PC-3 (cell line): ENCODE measurements at regions not wholly inside any gene's neighbourhood (a gene's known extent, or its start where the extent isn't known, plus 50 kb on each side); places are given as distances from the start of the nearest gene placed in this dataset.
"Not testable (repeated sequence)": the region's sequence is repeated elsewhere in the genome, so short reads cannot be mapped to it uniquely, and the experiment has no call there.

Experiments used
- ATAC-seq: fragments of 200-7000 bp; cut with Tn5 transposase; 2 replicates; pipeline ENCODE4 v1.9.1; 2020; ENCODE audit warnings: mild to moderate bottlenecking, moderate library complexity
- BruUV-seq: library from RNA; stranded (reverse); fragments of 400-500 nt; replicated peaks from 2 replicates; lab custom pipeline; 2021; lab: Mats Ljungman, UMichigan
- CTCF ChIA-PET: fragments of 300-600 bp; sonication (Branson Sonifier 250); formaldehyde crosslinking; loops from one replicate; lab custom pipeline; 2022; ENCODE audit warnings: antibody characterized with exemption; lab: Charles Lee
- POLR2A ChIA-PET: fragments of 300-600 bp; sonication (Branson Sonifier 250); formaldehyde crosslinking; loops from one replicate; lab custom pipeline; 2022; ENCODE audit warnings: antibody characterized with exemption; ENCODE audit not compliant: unreplicated experiment; lab: Charles Lee
- DNase-seq: peaks from one replicate; pipeline ENCODE4 v3.0.0-alpha.2; 2015
- H2AFZ ChIP-seq: fragments of 300-600 bp; sonication (generic); 2 replicates; pipeline ENCODE4 v1.6.0; 2016; ENCODE audit warnings: antibody characterized with exemption, low read length
- H3F3A ChIP-seq: fragments of 300-600 bp; sonication (generic); one replicate; pipeline ENCODE4 v1.6.0; 2017; ENCODE audit warnings: antibody characterized with exemption, low read length, control low read depth, mild to moderate bottlenecking; ENCODE audit not compliant: unreplicated experiment
- H3K27ac ChIP-seq: fragments of 300-600 bp; sonication (generic); 2 replicates; pipeline ENCODE4 v1.5.1; 2016; ENCODE audit warnings: mild to moderate bottlenecking, low read length
- H3K27me3 ChIP-seq: fragments of 300-600 bp; sonication (generic); 2 replicates; pipeline ENCODE4 v1.6.1; 2016; ENCODE audit warnings: low read length, mixed read lengths
- H3K36me3 ChIP-seq: fragments of 300-600 bp; sonication (generic); 2 replicates; pipeline ENCODE4 v1.6.1; 2016; ENCODE audit warnings: low read depth, mixed run types, low read length, mixed read lengths
- H3K4me1 ChIP-seq: fragments of 300-600 bp; sonication (generic); 2 replicates; pipeline ENCODE4 v1.5.1; 2016; ENCODE audit warnings: low read length; ENCODE audit not compliant: insufficient read depth
- H3K4me2 ChIP-seq: fragments of 300-600 bp; sonication (generic); 2 replicates; pipeline ENCODE4 v1.6.0; 2016; ENCODE audit warnings: low read length
- H3K4me3 ChIP-seq: fragments of 300-600 bp; sonication (generic); 2 replicates; pipeline ENCODE4 v1.5.1; 2016; ENCODE audit warnings: mild to moderate bottlenecking, low read length, mixed read lengths
- H3K79me2 ChIP-seq: fragments of 300-600 bp; sonication (generic); 2 replicates; pipeline ENCODE4 v1.6.1; 2017; ENCODE audit warnings: low read length, mixed read lengths
- H3K9ac ChIP-seq: fragments of 300-600 bp; sonication (generic); 2 replicates; pipeline ENCODE4 v1.6.0; 2016; ENCODE audit warnings: mild to moderate bottlenecking, low read length
- H3K9me2 ChIP-seq: fragments of 300-600 bp; sonication (generic); replicated peaks from 2 replicates; pipeline ENCODE4 v1.6.1; 2016; ENCODE audit warnings: mixed run types, low read length, mixed read lengths
- H3K9me3 ChIP-seq: fragments of 300-600 bp; sonication (generic); 2 replicates; pipeline ENCODE4 v1.6.1; 2016; ENCODE audit warnings: low read length, mixed read lengths
- H4K20me1 ChIP-seq: fragments of 300-600 bp; sonication (generic); 2 replicates; pipeline ENCODE4 v1.6.1; 2016; ENCODE audit warnings: low read length, mixed read lengths
- intact Hi-C: fragments of 100-400 bp; cut with micrococcal nuclease; formaldehyde crosslinking; loops from 2 replicates; pipeline ENCODE4 v1.9.0; 2023

- H3K27ac ChIP-seq, H3K79me2 ChIP-seq, DNase-seq, H3K9me2 ChIP-seq, H3K4me1 ChIP-seq, CTCF ChIA-PET, intact Hi-C loops, H4K20me1 ChIP-seq, H3K4me3 ChIP-seq, BruUV-seq, H3K27me3 ChIP-seq, H3K36me3 ChIP-seq, H3K9me3 ChIP-seq, H3F3A ChIP-seq, H3K9ac ChIP-seq, ATAC-seq, H3K4me2 ChIP-seq, H2AFZ ChIP-seq, POLR2A ChIA-PET: not testable (repeated sequence)
These were observed 172.2 kb downstream of the SPDYE17 start for GRCh38 chr7:76859933-76860332.

DNA sequence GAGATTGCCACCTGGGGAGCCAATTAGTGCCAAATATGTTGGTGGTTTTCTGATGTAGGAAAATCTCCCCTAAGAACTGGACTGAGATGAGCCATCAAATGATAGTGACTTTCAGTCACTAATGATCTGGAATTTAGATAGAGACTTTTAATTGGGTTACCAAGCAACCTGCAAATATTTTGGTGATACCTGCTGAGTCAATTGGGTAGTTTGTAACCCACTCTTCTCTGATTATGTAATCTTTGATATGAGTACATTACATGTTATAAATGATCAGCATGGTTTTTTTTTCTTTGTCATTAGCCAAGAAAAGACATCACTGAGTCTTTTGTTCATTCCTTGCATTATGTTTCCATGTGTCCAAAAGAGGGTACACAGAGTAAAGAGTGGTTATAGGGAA is 177.5 kb downstream of the SPDYE17 start:
- H3K4me1 ChIP-seq, H3K79me2 ChIP-seq, H4K20me1 ChIP-seq, H3K27ac ChIP-seq, POLR2A ChIA-PET, DNase-seq, H3F3A ChIP-seq, CTCF ChIA-PET, H3K27me3 ChIP-seq, BruUV-seq, H3K4me3 ChIP-seq, H3K9me3 ChIP-seq, H3K9ac ChIP-seq, H3K9me2 ChIP-seq, ATAC-seq, H2AFZ ChIP-seq, intact Hi-C loops, H3K36me3 ChIP-seq, H3K4me2 ChIP-seq: not testable (repeated sequence)

GRCh38 chr7:76852787-76853584 is 179.2 kb downstream of the SPDYE17 start:
- H2AFZ ChIP-seq, CTCF ChIA-PET, BruUV-seq, H4K20me1 ChIP-seq, H3F3A ChIP-seq, H3K36me3 ChIP-seq, H3K4me3 ChIP-seq, H3K4me1 ChIP-seq, ATAC-seq, H3K4me2 ChIP-seq, H3K9me3 ChIP-seq, DNase-seq, intact Hi-C loops, H3K27ac ChIP-seq, H3K9ac ChIP-seq, H3K79me2 ChIP-seq, H3K9me2 ChIP-seq, H3K27me3 ChIP-seq, POLR2A ChIA-PET: not testable (repeated sequence)

DNA sequence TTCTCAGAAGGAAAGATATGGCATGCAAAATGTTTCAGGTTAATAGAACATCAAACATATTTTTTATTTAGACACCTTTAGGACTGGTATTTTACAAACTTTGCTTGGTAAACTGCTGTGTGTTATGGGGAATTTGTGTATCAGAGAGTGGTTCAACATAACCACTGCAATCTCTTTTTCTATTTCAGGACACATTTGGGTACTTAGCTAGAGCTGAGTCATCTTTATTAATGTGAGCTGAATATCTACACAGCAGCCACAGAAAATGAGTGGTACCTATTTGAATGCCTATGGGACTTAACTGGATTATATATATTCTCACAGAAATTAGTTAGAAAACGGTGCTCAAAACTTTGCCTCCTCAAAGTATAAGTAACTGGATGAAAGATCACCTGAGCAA is 179.8 kb downstream of the SPDYE17 start:
- intact Hi-C loops, H3K4me1 ChIP-seq, BruUV-seq, H3K4me3 ChIP-seq, DNase-seq, H3K9me3 ChIP-seq, ATAC-seq, H3F3A ChIP-seq, H3K27ac ChIP-seq, H4K20me1 ChIP-seq, H3K79me2 ChIP-seq, H3K9ac ChIP-seq, H3K9me2 ChIP-seq, POLR2A ChIA-PET, H3K27me3 ChIP-seq, H3K36me3 ChIP-seq, CTCF ChIA-PET, H3K4me2 ChIP-seq, H2AFZ ChIP-seq: not testable (repeated sequence)

DNA sequence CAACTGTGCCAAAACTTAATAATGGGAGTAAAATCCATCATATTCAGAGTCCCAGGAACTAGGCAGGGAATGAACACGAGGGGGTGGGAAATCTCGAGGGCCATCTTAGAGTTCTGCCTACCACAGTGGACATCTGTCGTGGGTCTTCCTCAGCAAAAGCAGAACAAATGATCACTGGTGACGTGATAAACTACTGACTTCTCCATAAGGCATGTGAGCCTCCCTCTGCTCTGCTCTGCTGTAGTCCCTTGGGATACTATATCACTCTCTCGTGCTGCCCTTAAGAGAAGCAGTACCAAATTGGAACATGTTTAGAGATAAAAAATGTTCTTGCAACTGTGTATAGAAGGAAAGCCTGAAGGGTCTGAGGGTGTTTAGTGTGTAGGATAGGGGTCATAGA is 180.5 kb downstream of the SPDYE17 start:
- H2AFZ ChIP-seq, DNase-seq, POLR2A ChIA-PET, H3K27me3 ChIP-seq, H3F3A ChIP-seq, H3K9ac ChIP-seq, H3K4me2 ChIP-seq, H3K9me2 ChIP-seq, ATAC-seq, CTCF ChIA-PET, H3K9me3 ChIP-seq, BruUV-seq, H3K36me3 ChIP-seq, intact Hi-C loops, H3K27ac ChIP-seq, H3K4me1 ChIP-seq, H4K20me1 ChIP-seq, H3K79me2 ChIP-seq, H3K4me3 ChIP-seq: not testable (repeated sequence)

DNA sequence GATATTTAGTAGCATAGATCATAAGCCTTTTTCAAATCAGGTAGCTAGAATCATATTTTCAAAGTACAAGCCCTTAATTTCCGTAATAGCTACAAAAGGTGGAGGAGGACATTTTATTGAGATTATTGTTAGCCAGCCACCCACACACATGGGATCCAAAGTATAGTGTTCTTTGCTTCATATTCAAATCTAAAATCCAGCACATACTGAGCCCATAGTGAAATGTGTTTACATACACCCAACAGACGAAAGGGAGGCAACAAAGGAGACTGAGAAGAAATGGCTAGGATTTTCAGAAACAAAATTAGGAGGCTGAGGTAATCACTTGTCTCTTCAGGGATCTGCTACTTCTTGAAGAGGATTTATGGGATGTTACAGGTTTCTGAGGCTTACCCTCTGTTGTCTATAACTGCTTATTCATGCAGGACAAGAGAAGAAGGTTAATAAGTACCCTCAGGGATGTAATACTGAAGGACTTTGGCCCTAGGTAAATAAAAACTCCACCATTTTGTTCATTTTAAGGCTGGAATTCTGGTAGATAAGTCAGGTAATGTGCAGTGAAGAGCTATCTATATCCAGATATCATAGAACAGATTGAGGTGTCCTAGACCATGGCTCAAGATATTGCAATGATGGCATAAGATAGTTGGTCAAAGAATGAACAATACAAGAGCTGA is 182.1 kb downstream of the SPDYE17 start:
- H3K79me2 ChIP-seq, H3K9me3 ChIP-seq, H3K4me1 ChIP-seq, H4K20me1 ChIP-seq, H3K9ac ChIP-seq, H3K27me3 ChIP-seq, H2AFZ ChIP-seq, intact Hi-C loops, H3K27ac ChIP-seq, H3K9me2 ChIP-seq, H3K36me3 ChIP-seq, CTCF ChIA-PET, BruUV-seq, POLR2A ChIA-PET, H3F3A ChIP-seq, H3K4me3 ChIP-seq, ATAC-seq, DNase-seq, H3K4me2 ChIP-seq: not testable (repeated sequence)
